Neural progenitor cell (in vitro differentiated cells): ENCODE measurements at regions not wholly inside any gene's neighbourhood (a gene's known extent, or its start where the extent isn't known, plus 50 kb on each side); places are given as distances from the start of the nearest gene placed in this dataset.

Experiments used
- CTCF ChIP-seq: fragments of 200-600 bp; sonication (generic); IDR thresholded peaks from 2 replicates; pipeline ENCODE4 v1.5.1; 2017; ENCODE audit warnings: antibody characterized with exemption, mild to moderate bottlenecking
- EZH2 ChIP-seq: fragments of 200-600 bp; sonication (generic); IDR thresholded peaks from 2 replicates; pipeline ENCODE4 v1.6.1; 2017; ENCODE audit warnings: antibody characterized with exemption, mild to moderate bottlenecking, moderate library complexity
- EZH2phosphoT487 ChIP-seq: fragments of 200-600 bp; sonication (generic); IDR thresholded peaks from 2 replicates; pipeline ENCODE4 v1.6.1; 2017; ENCODE audit warnings: antibody characterized with exemption

DNA sequence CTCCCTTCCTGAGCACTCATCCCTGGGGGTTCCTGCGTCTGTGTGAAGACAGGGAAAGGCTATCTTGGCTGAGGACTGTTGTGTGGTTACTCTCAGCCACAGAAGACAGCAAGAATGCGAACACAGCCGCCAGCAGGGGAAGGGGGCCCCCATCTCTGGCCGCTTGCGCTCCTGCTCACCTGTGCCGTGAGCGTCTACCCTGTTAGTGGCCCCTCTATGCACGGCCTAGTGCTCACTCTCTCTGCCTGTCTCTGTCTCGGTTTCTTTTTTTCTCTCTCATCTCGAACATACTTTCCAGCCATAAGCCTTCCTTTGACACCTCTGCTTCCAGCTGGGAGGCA is 206.7 kb upstream of the APCDD1 start:
- TF ChIP-seq CTCF: no peak
- no peak for TF ChIP-seq EZH2
- TF ChIP-seq EZH2phosphoT487: no peak
